NCI-H748 (cell line): ENCODE measurements at regions not wholly inside any gene's neighbourhood (a gene's known extent, or its start where the extent isn't known, plus 50 kb on each side); places are given as distances from the start of the nearest gene placed in this dataset.
A peak's percentile ranks its signal among the peaks of the same experiment; 100 is the strongest.
"Not testable (repeated sequence)": the region's sequence is repeated elsewhere in the genome, so short reads cannot be mapped to it uniquely, and the experiment has no call there.

Source experiments
- DNase-seq: peaks from one replicate; lab custom pipeline; 2025; ENCODE audit not compliant: unreplicated experiment; lab: John Stamatoyannopoulos, UW

DNA sequence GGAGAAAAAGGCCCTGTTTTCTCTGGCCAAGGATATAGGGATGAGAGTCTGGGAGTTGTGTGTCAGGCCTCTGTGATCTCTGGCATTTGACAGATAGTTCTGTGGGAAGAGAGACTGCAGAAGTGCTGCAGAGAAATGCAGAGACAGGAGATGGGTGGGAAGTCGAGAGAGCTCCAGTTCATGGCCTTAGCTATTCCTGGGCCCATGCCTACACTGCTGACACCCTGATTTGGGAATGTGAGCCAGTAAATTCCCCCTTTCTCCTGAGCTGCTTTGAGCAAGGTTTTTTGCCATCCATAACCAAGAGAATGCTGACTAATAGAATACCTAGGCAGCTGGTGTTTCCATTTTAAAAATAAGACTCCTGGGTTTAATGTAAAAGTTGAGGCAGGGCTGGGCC, 59.3 kb downstream of the EBLN2 start:
- no peak for DNase-seq

DNA sequence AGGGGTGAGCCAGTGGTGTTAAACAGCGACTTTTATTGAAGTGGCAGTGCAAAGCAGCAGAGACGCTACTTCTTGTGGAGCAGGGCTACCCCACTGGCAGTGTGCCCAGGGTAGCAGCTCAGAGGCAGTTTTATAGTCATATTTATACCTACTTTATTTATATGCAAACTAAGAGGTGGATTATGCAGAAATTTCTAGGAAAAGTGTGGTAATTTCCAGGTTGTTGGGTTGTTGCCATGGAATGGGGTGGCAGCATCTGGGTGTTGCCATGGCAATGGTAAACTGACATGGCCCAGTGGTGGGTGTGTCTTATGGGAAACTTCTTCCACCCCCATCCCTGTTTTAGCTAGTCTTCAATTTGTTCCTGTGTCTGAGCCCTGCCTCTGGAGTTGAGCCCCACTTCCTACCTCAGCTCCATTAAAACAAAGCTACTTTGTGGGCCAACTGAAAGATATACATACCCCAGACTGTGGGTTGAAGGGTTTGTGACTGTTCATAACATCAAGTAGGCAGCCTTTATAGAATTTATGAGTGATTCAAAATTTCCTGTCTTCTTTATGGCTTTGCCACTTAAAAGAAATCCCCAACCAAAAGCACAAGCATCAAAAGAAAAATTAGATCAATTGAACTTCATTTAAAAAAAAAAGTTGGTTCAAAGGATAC, 60.3 kb downstream of the EBLN2 start:
- DNase-seq, result no peak

DNA sequence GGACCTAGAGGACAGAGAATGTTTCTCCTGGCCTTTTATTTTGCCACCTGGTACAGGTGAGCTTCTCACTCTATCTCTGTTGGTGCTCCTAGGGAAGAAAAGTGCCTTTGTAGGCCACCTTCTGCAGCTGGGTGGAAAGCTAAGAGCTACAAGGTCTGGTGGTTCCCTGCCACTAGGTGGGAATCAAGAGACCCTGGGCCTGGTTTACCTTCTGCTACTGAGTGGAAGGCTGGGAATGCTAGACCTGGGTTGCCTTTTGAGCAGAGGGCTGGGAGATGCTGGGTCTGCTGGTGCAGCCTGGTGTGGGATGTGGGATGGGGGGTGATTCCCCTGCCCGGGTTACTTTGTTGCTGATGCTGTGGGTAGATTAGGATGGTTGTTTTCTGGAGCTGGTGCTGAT, 72.6 kb downstream of the EBLN2 start:
- DNase-seq, result no peak

DNA sequence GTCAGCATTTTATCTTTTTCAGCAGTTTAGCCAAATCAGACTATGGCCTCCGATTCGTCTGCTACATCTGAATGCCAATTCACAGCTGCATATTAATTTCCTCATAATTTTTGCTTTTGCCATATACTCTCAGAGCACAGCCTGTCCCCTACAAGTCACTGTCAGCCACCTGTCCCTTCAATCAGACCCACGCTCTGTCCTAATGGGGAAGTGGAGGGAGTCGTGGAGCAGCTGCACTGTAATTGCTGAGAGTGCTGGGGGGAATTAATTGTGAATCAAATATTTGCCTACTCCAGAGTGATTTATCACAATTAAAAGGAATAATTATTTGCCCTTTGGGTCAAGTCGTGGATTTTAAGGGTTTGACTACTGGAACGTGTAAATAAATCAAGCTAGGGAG, 75.5 kb downstream of the EBLN2 start:
- peak; percentile 87 for DNase-seq

DNA sequence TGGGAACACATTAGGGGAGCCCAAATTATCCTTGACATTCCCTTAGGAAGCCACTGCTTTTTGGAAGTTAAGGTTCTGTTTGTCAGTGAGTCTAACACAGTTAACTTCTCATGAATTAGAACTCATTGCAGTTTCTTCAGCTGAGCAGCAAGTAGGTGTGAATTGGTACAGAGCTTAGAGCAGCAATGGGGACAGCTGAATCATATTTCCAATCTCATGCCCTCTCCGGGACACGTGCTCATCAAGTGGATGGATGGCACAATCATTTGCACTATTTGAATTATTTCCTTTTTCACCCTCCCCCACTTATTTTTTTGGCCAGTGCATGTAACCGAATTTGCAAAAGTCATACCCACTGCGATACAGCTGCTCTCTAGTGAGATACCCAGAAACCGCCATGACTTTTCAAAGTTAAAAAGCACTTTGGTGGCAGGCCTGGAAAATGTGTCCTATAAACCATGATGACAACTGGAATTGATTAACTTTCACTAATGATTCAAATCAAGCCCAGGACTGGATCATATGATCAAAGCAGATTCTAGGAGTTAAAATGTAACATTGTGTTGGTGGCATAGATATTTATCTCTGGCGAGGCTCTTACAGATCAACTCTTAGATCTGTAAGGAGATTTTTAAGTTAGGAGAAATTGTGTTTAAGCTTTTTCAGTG, 76.4 kb downstream of the EBLN2 start:
- no peak for DNase-seq

DNA sequence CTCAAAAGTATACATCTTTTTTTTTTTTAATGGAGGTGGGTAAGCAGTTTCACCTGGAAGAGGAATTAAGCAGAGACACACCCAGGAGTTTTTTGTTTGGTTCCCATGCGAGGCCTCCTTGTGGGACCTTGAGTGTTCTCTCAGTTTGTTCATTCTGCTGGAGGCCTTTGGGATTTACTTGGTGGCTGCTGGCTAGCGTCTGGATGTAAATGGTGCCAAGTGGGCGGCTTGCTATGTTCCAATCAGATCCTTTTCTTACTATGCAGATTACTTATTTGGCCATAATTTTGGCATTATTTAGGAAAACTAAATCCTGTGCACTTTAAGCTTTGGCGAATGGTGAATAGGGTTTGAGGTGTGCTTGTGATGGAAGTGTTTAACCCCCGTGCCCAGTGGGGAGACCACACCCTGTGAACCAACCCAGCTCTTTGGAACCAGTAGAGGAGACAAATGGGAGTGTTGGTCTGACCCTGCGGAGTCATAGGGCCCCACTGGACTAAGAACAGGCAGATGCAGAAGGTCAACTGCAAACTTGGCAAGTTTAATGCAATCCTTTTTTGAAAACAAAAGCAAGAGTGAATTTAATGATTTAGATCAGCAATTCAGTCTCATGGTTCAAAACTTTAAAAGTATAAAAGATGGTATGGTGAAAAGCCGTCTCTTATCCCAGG, 79.4 kb downstream of the EBLN2 start:
- DNase-seq, result no peak

DNA sequence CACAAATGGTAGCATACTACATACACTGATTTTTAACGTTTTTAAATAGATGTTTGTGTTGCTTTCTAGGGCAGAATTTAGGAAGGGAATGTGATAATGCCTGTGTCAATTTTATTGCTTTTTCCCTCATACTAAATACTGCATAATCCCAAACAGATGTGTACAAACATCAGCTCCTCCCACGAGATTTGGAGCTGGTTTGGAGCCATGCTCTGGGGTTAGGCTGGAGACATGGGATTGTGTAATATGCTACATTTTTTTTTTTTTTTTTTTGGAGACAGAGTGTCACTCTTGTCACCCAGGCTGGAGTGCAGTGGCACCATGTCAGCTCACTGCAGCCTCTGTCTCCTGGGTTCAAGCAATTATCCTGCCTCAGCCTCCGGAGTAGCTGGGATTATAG, 80.1 kb downstream of the EBLN2 start:
- no peak for DNase-seq

DNA sequence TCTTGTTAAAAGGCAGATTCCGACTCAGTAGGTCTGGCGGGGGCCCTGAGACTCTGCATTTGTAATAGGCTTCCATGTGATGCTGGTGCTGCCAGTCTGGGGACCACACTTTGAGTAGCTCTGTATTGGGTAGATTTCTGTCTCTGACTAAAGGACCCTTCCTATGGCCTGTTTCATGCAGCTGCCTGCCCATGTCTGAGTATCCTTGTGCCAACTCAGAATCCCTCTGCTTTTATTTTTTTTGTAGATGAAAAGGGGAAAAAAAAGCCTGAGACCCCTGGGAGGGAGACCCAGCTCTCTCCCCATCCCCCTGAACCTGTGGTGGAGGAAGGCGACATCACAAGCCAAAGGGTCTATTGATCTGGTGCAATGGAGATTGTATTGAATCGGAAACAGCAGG, 81.9 kb downstream of the EBLN2 start:
- DNase-seq, result no peak

DNA sequence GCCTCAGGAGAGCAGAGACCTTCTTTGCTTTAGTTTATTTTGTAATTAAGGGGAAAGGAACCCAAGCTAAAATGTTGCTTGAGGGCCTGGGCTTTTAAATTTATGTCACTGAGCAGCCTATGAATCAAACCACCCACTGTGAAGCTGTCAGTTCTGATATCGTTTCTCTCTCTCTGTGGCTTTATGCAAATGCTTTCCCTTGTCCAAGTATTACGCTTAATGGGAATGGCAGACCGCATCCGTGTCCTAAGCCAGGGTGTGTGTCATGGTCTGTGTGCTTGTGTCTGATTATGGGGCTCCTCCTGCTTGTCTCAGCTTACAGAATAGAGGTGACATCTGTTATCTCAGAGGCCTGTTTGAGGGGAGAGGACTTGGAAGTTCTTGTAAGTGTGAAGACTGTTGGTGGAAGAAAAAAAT, 82.4 kb downstream of the EBLN2 start:
- peak; percentile 45 for DNase-seq

DNA sequence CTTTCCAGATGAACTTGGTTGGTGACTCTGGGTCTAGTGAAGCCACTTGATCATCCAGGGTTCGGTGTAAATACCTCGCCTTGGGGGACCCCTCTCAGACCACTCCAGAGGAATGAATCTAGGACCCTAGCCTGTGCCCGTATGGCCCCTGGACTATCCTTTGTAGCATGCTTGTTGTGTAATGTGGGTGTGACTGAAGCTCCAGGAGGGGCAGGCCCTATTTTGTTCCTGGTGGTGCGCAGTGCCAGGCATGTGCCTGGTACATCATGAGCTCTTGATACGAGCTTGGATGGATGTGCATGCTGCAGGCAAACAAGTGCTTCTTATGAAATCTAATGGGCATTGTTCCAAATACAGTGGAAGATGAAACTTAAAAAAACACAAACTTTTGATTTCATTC, 82.8 kb downstream of the EBLN2 start:
- no peak for DNase-seq

DNA sequence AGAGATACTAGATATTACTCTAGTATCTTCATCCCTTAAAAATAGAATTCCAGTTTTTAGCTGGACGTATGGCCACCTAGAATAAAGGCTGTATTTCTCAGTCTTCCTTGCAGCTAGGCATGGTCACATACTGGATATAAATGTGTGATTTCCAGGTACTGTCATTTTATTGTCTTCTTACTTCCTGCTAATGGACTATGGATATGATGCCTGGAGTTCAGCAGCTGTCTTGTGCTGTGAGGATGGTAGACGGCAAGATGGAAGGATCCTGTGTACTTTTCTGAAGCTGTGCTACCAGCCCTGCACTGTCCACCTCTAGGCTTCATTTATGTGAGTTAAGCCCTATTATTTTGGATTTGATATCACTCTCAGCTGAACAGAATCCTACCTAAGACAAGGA, 83.4 kb downstream of the EBLN2 start:
- DNase-seq, result no peak

DNA sequence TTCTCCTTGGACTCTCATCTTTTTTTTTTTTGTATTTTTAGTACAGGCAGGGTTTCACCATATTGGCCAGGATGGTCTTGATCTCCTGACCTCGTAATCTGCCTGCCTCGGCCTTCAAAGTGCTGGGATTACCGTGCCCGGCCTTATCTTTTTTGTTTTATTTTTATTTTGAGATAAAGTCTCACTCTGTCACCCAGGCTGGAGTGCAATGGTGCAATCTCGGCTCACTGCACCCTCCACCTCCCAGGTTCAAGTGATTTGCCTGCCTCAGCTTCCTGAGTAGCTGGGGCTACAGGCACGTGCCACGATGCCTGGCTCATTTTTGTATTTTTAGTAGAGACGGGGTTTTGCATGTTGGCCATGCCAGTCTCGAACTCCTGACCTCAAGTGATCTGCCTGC, 86.0 kb downstream of the EBLN2 start:
- DNase-seq, result not testable (repeated sequence)

DNA sequence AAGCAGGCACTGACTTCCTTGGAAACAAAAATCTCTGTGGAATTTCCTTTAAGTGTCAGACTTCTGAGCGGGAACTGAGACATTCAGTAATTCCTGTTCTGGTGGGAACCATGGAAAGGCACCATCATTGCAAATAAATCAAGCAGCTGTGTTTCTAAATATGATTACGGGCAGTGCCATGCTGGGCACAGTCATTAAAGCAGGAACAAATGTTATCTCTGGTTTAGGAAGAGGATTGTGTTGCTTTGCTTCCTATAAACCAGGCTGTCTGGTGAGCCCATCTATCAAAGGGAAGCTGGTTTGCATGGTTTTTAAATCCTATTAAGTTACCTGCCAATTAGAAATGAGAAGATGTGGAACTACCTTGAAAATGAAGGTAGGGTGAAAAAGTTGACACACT, 86.7 kb downstream of the EBLN2 start:
- no peak for DNase-seq

DNA sequence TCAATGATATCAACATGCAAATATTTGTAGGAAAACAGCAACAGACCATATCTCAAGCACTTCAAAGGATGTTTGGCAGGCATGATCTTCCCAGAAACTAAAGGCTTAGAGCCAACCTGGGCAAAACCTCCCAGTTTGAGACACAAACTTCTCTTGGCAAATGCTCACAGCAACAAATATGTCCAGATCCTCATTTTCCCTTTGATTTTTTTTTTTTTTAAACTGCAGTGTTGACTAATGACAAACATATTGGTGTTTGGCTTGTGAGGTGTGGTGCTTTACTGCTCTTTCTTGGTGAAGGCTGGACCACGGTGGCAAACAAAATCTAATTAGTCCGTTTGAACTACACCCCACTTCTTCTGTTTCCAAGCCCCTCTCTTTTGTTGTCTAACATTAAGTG, 87.2 kb downstream of the EBLN2 start:
- DNase-seq, result no peak

DNA sequence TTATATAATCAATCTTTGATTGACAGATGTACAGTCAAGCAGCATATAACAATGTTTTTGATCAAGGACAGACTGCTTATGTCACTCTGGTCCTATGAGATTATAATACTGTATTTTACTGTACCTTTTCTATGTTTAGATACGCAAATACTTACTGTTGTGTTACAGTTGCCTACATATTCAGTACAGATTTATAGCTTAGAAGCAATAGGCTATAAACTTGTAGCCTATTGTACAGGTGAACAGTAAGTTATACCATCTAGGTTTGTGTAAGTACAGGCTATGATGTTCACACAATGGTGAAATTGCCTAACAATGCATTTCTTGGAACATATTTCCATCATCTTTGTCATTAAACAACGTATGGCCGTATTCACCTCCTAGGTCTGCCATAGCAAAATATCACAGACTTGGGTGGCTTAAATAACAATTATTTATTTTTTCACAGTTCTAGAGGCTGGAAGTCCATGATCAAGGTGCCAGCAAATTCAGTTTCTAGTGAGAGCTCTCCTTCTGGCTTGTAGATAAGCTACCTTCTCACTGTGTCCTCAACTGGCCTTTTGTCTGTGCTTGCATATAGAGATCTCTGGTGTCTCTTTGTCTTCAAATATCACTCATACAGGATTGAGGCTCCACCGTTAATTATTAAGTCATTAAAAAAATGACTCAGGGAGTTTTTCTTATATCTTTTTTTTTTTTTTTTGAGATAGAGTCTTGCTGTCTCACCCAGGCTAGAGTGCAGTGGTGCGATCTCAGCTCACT, 89.1 kb downstream of the EBLN2 start:
- no peak for DNase-seq

DNA sequence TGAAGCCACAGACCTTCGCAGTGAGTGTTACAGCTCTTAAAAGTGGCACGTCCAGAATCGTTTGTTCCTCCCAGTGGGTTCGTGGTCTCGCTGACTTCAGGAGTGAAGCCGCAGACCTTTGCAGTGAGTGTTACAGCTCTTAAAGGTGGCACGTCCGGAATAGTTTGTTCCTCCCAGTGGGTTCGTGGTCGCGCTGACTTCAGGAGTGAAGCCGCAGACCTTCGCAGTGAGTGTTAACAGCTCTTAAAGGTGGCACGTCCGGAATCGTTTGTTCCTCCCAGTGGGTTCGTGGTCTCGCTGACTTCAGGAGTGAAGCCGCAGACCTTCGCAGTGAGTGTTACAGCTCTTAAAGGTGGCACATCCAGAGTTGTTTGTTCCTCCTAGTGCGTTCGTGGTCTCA, 91.1 kb downstream of the EBLN2 start:
- not testable (repeated sequence) for DNase-seq

DNA sequence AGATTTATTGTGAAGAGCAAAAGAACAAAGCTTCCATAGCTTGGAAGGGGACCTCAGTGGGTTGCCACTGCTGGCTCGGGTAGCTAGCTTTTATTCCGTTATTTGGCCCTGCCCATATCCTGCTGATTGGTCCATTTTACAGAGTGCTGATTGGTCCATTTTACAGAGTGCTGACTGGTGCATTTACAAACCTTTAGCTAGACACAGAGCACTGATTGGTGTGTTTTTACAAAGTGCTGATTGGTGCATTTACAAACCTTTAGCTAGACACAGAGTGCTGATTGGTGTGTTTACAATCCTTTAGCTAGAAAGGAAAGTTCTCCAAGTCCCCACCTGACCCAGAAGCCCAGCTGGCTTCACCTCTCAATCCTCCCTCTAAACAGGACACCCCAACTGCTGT, 91.6 kb downstream of the EBLN2 start:
- not testable (repeated sequence) for DNase-seq

DNA sequence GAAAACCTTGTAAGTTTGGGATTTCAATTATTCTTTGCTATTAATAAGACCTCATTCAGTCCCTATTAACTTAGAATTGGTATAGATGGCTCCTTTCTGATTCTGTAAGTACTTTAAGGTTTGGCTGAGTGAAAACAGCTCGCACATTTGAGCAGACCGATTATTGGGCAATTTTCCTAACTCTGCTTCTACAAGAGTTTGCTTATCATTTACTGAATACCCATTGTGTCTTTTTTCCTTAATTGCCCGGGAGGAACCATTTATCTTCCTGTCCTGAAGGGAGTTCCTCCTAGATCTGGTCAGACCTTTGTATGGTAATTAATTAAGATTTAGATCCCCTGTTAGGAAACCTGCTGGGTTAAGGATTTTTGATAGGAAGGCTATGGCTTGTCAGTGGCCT, 92.8 kb downstream of the EBLN2 start:
- peak; percentile 3 for DNase-seq

DNA sequence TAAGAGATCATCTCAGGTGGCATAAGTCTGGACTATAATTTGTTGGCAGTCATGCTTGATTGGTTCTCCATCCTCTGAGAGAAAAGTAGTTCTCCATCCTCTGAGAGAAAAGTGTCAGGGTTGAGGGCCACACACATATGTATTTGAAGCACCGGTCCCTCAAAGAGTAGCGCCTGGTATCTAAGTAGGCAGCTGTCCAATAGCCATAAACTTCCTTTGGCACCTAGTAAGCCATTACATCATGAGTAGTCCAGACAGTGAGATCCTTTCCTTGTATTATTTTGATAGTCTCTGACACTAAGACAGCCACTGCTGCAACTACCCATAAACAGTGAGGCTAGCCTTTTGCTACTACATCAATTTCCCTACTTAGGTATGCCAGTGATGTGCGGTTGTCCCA, 94.0 kb downstream of the EBLN2 start:
- not testable (repeated sequence) for DNase-seq

DNA sequence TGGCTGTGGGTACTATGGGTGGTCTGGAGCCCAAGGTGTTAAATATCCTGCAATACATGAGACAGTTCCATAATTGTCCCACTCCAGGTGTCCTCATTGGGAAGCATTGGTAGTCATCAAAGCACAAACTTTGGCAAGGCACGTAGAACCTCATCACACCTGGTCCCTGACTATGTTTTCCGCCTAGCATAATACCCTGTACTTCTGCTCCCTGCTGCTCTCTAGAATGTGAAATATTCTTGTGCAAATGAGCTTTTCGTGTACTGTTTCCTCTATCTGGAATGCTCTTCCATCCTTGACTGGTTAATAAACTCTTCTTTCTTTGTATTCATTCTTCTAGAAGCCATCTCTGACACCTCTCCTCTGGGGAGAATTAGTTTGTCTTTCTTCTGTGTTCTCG, 103.2 kb downstream of the EBLN2 start:
- DNase-seq, result no peak

DNA sequence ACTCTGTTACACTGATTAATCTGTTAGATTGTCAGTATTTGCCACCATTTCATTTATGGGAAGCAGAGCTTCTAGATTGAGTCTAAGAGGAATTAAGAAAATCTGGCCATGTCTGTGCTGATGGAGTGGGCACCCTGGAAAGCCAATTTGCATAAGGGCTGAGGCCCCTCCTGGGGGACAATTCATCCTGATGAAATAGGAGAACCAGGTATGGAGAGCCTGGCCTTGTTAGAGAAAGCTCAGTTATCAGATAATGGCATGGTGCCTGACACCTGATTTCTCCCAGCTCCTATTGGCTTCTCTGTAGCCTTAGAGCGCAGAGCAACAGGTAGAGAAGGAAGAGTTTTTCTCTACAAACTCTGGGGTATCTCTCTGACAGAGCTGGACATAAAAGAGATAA, 114.2 kb downstream of the EBLN2 start:
- DNase-seq, result no peak

DNA sequence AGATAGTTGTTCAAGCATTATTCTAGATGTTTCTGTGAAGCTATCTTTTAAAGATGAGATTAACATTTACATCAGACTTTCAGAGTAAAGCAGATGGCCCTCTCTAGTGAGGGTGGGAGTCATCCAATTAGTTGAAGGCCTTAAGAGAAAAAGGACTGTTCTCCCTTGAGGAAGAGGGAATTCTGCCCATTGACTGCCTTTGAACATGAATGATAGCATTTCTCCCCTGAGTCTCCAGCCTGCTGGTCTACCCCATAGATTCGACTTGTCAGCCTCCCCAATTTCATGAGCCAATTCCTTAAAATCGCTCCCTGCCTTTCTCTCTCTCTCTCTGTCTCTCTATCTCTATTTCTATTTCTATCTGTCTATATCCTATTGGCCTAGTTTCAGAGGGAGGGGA, 115.5 kb downstream of the EBLN2 start:
- no peak for DNase-seq
